ENCODE measurements at regions not wholly inside any gene's neighbourhood (a gene's known extent, or its start where the extent isn't known, plus 50 kb on each side); places are given as distances from the start of the nearest gene placed in this dataset.
"Not testable (repeated sequence)": the region's sequence is repeated elsewhere in the genome, so short reads cannot be mapped to it uniquely, and the experiment has no call there.

DNA sequence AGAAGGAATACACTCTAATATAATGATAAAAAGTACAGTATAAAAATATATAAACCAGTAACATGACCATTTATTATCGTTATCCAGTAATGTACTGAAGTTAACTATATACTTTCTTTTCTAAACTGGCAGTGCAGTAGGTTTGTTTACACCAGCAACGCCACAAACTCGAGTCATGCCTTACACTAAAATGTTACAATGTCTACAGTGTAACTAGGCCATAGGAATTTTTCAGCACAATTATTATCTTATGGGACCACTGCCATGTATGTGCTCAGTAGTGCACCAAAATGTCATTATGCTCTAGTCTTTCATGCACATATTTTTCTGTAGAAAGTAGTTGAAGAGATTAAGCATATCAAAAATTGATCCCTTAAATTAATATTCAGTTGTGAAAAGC is 609.8 kb upstream of the BCHE start:
- Mint-ChIP-seq H3K36me3 (no peaks in the 10 kb centered on the region), H3K27ac (no peak overlapping the region), H3K9me3 (peaks cover 0 to 11% of the 10 kb centered on the region in 2 donors)
- no peak for DNase-seq (ENCODE audit: low spot score in 2 of 2)
- no peak for ATAC-seq

DNA sequence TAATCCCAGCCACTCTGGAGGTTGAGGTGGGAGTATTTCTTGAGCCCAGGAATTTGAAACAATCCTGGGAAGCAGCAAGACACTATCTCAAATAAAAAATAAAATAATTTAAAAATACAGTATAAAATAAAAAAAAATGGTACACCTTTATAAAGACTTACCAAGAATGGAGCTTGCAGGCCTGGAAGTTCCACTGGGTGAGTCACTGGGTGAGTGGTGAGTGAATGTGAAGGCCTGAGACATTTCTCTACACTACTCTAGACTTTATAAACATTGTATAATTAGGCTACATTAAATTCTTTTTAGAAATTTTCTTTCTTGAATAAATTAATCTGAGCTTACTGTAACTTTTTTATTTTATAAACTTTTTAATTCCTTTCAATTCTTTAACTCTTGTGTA is 609.1 kb upstream of the BCHE start:
- ATAC-seq = no peak
- Mint-ChIP-seq H3K9me3 (peaks cover 0 to 10% of the 10 kb centered on the region in 2 donors), H3K36me3 (no peaks in the 10 kb centered on the region), H3K27ac (no peak overlapping the region)
- no peak for DNase-seq (ENCODE audit: low spot score in 2 of 2)

- no peaks in the 10 kb centered on the region for H3K36me3 Mint-ChIP-seq
- H3K27ac Mint-ChIP-seq = no peak overlapping the region
- no peak for ATAC-seq
- H3K9me3 Mint-ChIP-seq = peaks cover 0 to 14% of the 10 kb centered on the region in 2 donors
- no peak for DNase-seq (ENCODE audit: low spot score in 2 of 2)
These were observed 608.6 kb upstream of the BCHE start for GRCh38 chr3:166445865-166446264.

- Mint-ChIP-seq H3K9me3 (peaks cover 0 to 14% of the 10 kb centered on the region in 2 donors), H3K27ac (no peak overlapping the region), H3K36me3 (no peaks in the 10 kb centered on the region)
- ATAC-seq = no peak
- no peak for DNase-seq (ENCODE audit: low spot score in 2 of 2)
These were observed 607.5 kb upstream of the BCHE start for GRCh38 chr3:166444756-166445155.

DNA sequence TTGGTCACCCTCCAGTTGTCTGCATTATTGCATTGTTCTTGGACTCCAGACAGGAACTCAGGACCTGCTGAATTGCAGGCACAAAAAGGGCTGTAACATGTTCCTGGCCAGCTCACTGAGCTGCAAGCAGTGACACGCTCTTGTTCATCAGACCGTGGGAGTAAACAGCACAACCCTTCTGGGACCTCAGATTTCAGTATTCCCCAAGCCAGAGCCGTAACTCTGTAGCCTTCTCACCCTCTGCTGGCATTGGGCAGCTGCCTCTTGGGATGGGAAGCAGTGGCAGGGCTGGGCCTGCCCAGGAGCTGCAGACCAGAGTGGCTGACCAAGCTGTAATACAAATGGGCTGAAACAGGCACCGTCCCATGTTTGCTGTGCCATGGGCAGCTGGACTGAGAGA is 607.1 kb upstream of the BCHE start:
- no peak overlapping the region for H3K27ac Mint-ChIP-seq
- peaks cover 0 to 14% of the 10 kb centered on the region in 2 donors for H3K9me3 Mint-ChIP-seq
- H3K36me3 Mint-ChIP-seq = no peaks in the 10 kb centered on the region
- no peak for DNase-seq (ENCODE audit: low spot score in 2 of 2)
- no peak for ATAC-seq

DNA sequence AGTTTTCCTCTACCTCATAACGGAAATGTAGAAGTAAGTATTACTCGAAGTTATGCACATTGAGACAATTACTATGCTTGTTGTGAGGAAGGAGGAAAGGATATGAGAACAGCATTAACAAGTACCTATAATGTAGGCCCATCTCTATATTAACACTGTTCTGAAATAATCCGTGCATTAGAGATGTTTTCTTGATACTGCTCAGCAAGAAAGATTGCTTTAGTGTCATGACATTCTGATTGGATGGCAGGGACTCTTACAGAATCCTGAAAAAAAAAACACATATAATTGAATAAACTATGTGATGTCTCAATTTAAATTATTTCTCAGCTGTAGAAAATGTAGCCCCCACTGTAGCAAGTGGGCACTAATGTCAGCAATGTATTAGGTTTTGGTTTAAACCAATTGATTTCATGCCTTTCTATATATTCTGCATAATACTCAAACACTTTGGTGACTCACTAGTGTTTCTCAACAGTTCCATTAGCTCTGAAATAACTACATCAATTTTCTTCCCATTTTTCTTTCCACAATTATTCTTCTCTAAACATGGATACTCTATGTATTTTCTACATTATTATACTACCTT is 598.3 kb upstream of the BCHE start:
- ATAC-seq = no peak
- no peak for DNase-seq (ENCODE audit: low spot score in 2 of 2)
- H3K9me3 Mint-ChIP-seq = peaks cover under 1 to 1% of the 10 kb centered on the region in 2 donors
- no peak overlapping the region for H3K27ac Mint-ChIP-seq
- no peaks in the 10 kb centered on the region for H3K36me3 Mint-ChIP-seq

DNA sequence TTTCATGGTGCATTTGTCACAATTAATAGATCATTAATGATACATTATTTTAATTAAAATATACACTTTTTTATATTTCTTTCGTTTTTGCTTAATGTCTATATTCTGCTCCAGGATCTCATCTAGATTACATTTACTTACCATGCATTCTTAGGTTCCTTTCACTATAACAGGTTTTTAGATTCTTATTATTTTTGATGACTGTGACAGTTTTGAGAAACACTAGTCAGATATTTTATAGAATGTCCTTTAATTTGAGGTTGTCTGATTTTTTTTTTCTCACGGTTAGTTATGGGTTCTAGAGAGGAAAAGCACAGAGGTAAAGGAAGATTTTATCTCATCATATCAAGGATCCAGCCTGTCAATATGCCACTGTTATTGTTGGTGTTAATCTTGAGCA is 595.8 kb upstream of the BCHE start:
- Mint-ChIP-seq H3K27ac (no peak overlapping the region), H3K9me3 (peaks cover 4 to 9% of the 10 kb centered on the region in 2 donors), H3K36me3 (no peaks in the 10 kb centered on the region)
- ATAC-seq (no peak), DNase-seq (ENCODE audit: low spot score in 2 of 2) (no peak)

- H3K9me3 Mint-ChIP-seq = peaks cover 30 to 33% of the 10 kb centered on the region in 2 donors
- H3K36me3 Mint-ChIP-seq = no peaks in the 10 kb centered on the region
These were observed 588.8 kb upstream of the BCHE start for GRCh38 chr3:166425900-166426611.

DNA sequence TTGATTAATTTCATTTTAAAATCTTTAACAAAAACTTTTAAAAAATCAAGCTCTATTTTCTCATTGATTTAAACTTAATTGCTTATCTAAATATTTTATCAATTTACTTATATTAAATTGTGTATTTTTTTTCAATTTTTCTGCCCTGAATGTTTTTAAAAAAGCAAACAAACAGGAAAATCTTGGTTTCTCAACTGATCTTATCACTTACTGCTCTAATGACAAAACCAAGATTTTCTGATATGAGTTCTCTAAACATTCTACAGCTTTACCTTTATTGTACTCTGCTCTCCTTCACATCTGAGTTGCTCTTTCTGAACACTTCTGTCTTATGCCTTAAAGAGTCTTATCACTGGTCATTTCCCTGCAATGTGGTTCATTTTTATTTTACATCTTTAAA is 587.8 kb upstream of the BCHE start:
- peaks cover 34 to 35% of the 10 kb centered on the region in 2 donors for H3K9me3 Mint-ChIP-seq
- no peak for DNase-seq (ENCODE audit: low spot score in 2 of 2)
- H3K36me3 Mint-ChIP-seq = no peaks in the 10 kb centered on the region
- ATAC-seq = no peak
- no peak overlapping the region for H3K27ac Mint-ChIP-seq

More at GRCh38 chr3:166425900-166426611, 588.8 kb upstream of the BCHE start:
- no peak for DNase-seq (ENCODE audit: low spot score in 2 of 2)
- no peak for ATAC-seq
- no peak overlapping the region for H3K27ac Mint-ChIP-seq

DNA sequence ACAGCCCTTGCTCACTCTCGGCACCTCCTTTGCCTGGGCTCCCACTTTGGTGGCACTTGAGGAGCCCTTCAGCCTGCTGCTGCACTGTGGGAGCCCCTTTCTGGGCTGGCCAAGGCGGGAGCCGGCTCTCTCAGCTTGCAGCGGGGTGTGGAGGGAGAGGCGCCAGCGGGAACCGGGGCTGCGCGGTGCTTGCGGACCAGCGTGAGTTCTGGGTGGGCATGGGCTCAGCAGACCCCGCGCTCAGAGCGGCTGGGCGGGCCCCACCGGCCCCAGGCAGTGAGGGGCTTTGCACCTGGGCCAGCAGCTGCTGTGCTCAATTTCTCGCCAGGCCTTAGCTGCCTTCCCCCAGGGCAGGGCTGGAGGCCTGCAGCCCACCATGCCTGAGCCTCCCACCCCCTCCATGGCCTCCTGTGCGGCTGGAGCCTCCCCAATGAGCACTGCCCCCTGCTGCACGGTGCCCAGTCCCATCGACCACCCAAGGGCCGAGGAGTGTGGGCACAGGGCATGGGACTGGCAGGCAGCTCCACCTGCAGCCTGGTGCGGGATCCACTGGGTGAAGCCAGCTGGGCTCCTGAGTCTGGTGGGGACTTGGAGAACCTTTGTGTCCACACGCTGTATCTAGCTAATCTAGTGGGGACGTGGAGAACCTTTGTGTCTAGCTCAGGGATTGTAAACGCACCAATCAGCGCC is 586.7 kb upstream of the BCHE start:
- peaks cover 35% of the 10 kb centered on the region in 2 donors for H3K9me3 Mint-ChIP-seq
- H3K36me3 Mint-ChIP-seq; ATAC-seq; H3K27ac Mint-ChIP-seq; DNase-seq (ENCODE audit: low spot score in 2 of 2): not testable (repeated sequence)

GRCh38 chr3:166422556-166422955 is 585.3 kb upstream of the BCHE start:
- ATAC-seq = no peak
- DNase-seq (ENCODE audit: low spot score in 2 of 2) = no peak
- Mint-ChIP-seq H3K9me3 (peaks cover 33 to 41% of the 10 kb centered on the region in 2 donors), H3K36me3 (no peaks in the 10 kb centered on the region), H3K27ac (no peak overlapping the region)

DNA sequence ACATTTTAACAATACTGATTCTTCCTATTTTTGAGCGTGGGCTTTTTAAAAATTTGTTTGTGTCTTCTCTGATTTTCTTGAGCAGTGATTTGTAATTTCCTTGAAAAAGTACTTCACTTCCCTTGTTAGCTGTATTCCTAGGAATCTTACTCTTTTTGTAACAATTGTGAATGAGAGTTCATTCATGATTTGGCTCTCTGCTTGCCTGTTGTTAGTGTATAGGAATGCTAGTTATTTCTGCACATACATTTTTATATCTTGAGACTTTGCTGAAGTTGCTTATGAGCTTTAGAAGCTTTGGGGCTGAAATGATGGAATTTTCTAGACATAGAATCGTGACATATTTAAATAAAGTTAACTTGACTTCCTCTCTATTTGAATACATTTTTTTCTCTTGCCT is 582.8 kb upstream of the BCHE start:
- ATAC-seq (no peak), DNase-seq (ENCODE audit: low spot score in 2 of 2) (no peak)
- peaks cover 20 to 31% of the 10 kb centered on the region in 2 donors for H3K9me3 Mint-ChIP-seq
- H3K27ac Mint-ChIP-seq = no peak overlapping the region
- no peaks in the 10 kb centered on the region for H3K36me3 Mint-ChIP-seq

DNA sequence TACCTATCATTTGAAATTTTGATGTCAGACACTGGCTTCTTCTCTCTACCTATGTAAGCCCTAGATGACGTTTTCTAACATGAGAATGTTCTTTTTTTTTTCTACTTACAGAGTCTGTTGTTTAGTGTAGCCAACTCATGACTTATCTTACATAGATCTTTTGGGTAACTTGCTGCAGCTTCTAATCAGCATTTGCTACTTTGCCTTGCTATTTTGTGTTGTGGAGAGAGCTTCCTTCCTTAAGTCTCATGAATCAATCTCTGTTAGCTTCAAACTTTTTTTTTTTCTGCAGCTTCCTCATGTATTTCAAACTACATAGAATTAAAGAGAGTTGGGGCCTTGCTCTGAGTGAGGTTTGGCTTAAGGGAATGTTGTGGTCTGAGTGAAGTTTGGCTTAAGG is 568.7 kb upstream of the BCHE start:
- H3K36me3 Mint-ChIP-seq = no peaks in the 10 kb centered on the region
- DNase-seq (ENCODE audit: low spot score in 2 of 2) (no peak), ATAC-seq (no peak)
- H3K9me3 Mint-ChIP-seq = peaks cover 4 to 11% of the 10 kb centered on the region in 2 donors
- H3K27ac Mint-ChIP-seq = no peak overlapping the region

- ATAC-seq (no peak), DNase-seq (ENCODE audit: low spot score in 2 of 2) (no peak)
- no peak overlapping the region for H3K27ac Mint-ChIP-seq
- no peaks in the 10 kb centered on the region for H3K36me3 Mint-ChIP-seq
- peaks cover 4 to 11% of the 10 kb centered on the region in 2 donors for H3K9me3 Mint-ChIP-seq
These were observed 568.2 kb upstream of the BCHE start for GRCh38 chr3:166405465-166405864.

DNA sequence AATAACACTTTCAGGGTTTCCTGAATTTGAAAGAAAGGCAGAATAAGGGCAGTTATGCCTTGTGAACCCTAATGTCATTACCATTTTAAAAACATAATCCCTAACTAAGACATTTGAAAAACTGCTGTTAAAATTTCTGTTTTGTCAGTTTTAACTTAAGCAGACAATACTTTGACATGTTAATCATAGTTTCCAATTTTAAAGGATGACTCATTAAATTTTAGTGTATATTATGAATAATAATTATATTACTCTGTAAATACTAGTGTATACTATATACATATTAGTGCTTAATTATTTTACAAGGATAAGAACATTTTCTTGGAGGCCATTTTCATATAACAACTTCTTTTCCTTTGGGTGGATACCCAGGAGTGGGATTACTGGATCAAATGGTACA is 553.1 kb upstream of the BCHE start:
- Mint-ChIP-seq H3K36me3 (no peaks in the 10 kb centered on the region), H3K27ac (no peak overlapping the region), H3K9me3 (peaks cover 8 to 16% of the 10 kb centered on the region in 2 donors)
- ATAC-seq (no peak), DNase-seq (ENCODE audit: low spot score in 2 of 2) (no peak)

GRCh38 chr3:166388321-166388720 is 551.1 kb upstream of the BCHE start:
- ATAC-seq (no peak), DNase-seq (ENCODE audit: low spot score in 2 of 2) (no peak)
- Mint-ChIP-seq H3K9me3 (peaks cover 8% of the 10 kb centered on the region in 2 donors), H3K27ac (no peak overlapping the region), H3K36me3 (no peaks in the 10 kb centered on the region)

- peaks cover 0 to 10% of the 10 kb centered on the region in 2 donors for H3K36me3 Mint-ChIP-seq
- H3K9me3 Mint-ChIP-seq = peaks cover 23 to 24% of the 10 kb centered on the region in 2 donors
- no peak overlapping the region for H3K27ac Mint-ChIP-seq
- DNase-seq (ENCODE audit: low spot score in 2 of 2) (no peak), ATAC-seq (no peak)
These were observed 535.4 kb upstream of the BCHE start for GRCh38 chr3:166372571-166373106.
